ENCODE measurements at regions not wholly inside any gene's neighbourhood (a gene's known extent, or its start where the extent isn't known, plus 50 kb on each side); places are given as distances from the start of the nearest gene placed in this dataset.

- TF ChIP-seq EZH2phosphoT487 (IDR thresholded peaks at IDR 0.05; ENCODE audit: borderline replicate concordance, low read length), result no peak
- TF ChIP-seq CTCF (IDR thresholded peaks at IDR 0.05; ENCODE audit: low read depth, low read length, poor library complexity, severe bottlenecking), result no peak
- no peak overlapping the region for H3K27ac ChIP-seq (ENCODE audit: low read depth, low read length)
- no peaks in the 10 kb centered on the region for H3F3A ChIP-seq (ENCODE audit: control insufficient read depth, insufficient read depth)
- no peak overlapping the region for H3K4me2 ChIP-seq (ENCODE audit: low read length)
- H3K9me3 ChIP-seq (ENCODE audit: control insufficient read depth, insufficient read depth, low read length), result no peaks in the 10 kb centered on the region
- no peaks in the 10 kb centered on the region for H3K4me1 ChIP-seq (ENCODE audit: control insufficient read depth, low read length)
- H3K36me3 ChIP-seq (ENCODE audit: control insufficient read depth, low read length), result no peaks in the 10 kb centered on the region
- no peaks in the 10 kb centered on the region for H3K9me2 ChIP-seq (replicated peaks; ENCODE audit: control insufficient read depth, low read length)
- no peak overlapping the region for H3K4me3 ChIP-seq (ENCODE audit: low read length)
- H4K20me1 ChIP-seq (ENCODE audit: control insufficient read depth, insufficient read depth, low read depth, low read length), result no peaks in the 10 kb centered on the region
- H3K27me3 ChIP-seq (ENCODE audit: control insufficient read depth, low read length), result peaks cover 5% of the 10 kb centered on the region; the same call in 1 of the 2 replicates
- H3K79me2 ChIP-seq (ENCODE audit: control insufficient read depth, low read length), result no peaks in the 10 kb centered on the region
Measured at GRCh38 chr22:48866906-48867681, 960.6 kb downstream of the BRD1 start.

- no peaks in the 10 kb centered on the region for H3K9me2 ChIP-seq (replicated peaks; ENCODE audit: control insufficient read depth, low read length)
- H3K27ac ChIP-seq (ENCODE audit: low read depth, low read length), result no peak overlapping the region
- no peaks in the 10 kb centered on the region for H3K4me1 ChIP-seq (ENCODE audit: control insufficient read depth, low read length)
- peaks cover 5% of the 10 kb centered on the region; the same call in 1 of the 2 replicates for H3K27me3 ChIP-seq (ENCODE audit: control insufficient read depth, low read length)
- H3K9me3 ChIP-seq (ENCODE audit: control insufficient read depth, insufficient read depth, low read length), result no peaks in the 10 kb centered on the region
- no peaks in the 10 kb centered on the region for H3F3A ChIP-seq (ENCODE audit: control insufficient read depth, insufficient read depth)
- TF ChIP-seq EZH2phosphoT487 (IDR thresholded peaks at IDR 0.05; ENCODE audit: borderline replicate concordance, low read length) (no peak), CTCF (IDR thresholded peaks at IDR 0.05; ENCODE audit: low read depth, low read length, poor library complexity, severe bottlenecking) (no peak)
- H3K79me2 ChIP-seq (ENCODE audit: control insufficient read depth, low read length), result no peaks in the 10 kb centered on the region
- no peak overlapping the region for H3K4me2 ChIP-seq (ENCODE audit: low read length)
- H4K20me1 ChIP-seq (ENCODE audit: control insufficient read depth, insufficient read depth, low read depth, low read length), result no peaks in the 10 kb centered on the region
- no peak overlapping the region for H3K4me3 ChIP-seq (ENCODE audit: low read length)
- no peaks in the 10 kb centered on the region for H3K36me3 ChIP-seq (ENCODE audit: control insufficient read depth, low read length)
Measured at GRCh38 chr22:48864748-48865147, 962.9 kb downstream of the BRD1 start.

GRCh38 chr22:48863965-48864528 is 963.6 kb downstream of the BRD1 start:
- peaks cover 5% of the 10 kb centered on the region; the same call in 1 of the 2 replicates for H3K27me3 ChIP-seq (ENCODE audit: control insufficient read depth, low read length)
- H3K79me2 ChIP-seq (ENCODE audit: control insufficient read depth, low read length), result no peaks in the 10 kb centered on the region
- H3K4me2 ChIP-seq (ENCODE audit: low read length), result no peak overlapping the region
- no peaks in the 10 kb centered on the region for H3K4me1 ChIP-seq (ENCODE audit: control insufficient read depth, low read length)
- H3K27ac ChIP-seq (ENCODE audit: low read depth, low read length), result no peak overlapping the region
- H3K9me2 ChIP-seq (replicated peaks; ENCODE audit: control insufficient read depth, low read length), result no peaks in the 10 kb centered on the region
- H3K4me3 ChIP-seq (ENCODE audit: low read length), result no peak overlapping the region
- H3K36me3 ChIP-seq (ENCODE audit: control insufficient read depth, low read length), result no peaks in the 10 kb centered on the region
- no peaks in the 10 kb centered on the region for H3K9me3 ChIP-seq (ENCODE audit: control insufficient read depth, insufficient read depth, low read length)
- TF ChIP-seq EZH2phosphoT487 (IDR thresholded peaks at IDR 0.05; ENCODE audit: borderline replicate concordance, low read length) (no peak), CTCF (IDR thresholded peaks at IDR 0.05; ENCODE audit: low read depth, low read length, poor library complexity, severe bottlenecking) (no peak)
- H4K20me1 ChIP-seq (ENCODE audit: control insufficient read depth, insufficient read depth, low read depth, low read length), result no peaks in the 10 kb centered on the region
- H3F3A ChIP-seq (ENCODE audit: control insufficient read depth, insufficient read depth), result no peaks in the 10 kb centered on the region
